GM12878 (cell line): ENCODE measurements at regions not wholly inside any gene's neighbourhood (a gene's known extent, or its start where the extent isn't known, plus 50 kb on each side); places are given as distances from the start of the nearest gene placed in this dataset.

Experiments
- ATAC-seq: fragments of 200-7000 bp; cut with Tn5 transposase; 3 replicates; pipeline ENCODE4 v1.9.1; 2020; ENCODE audit warnings: mild to moderate bottlenecking, moderate library complexity
- BruUV-seq: library from RNA; stranded (reverse); fragments of 400-500 nt; replicated peaks from 2 replicates; lab custom pipeline; 2021; lab: Mats Ljungman, UMichigan
- CTCF ChIA-PET: fragments of 300-600 bp; sonication (Branson Sonifier 250); formaldehyde crosslinking; extraction: SDS; loops from one replicate; lab custom pipeline; 2021; ENCODE audit warnings: inconsistent platforms; lab: Yijun Ruan, JAX
- POLR2A ChIA-PET: fragments of 350-600 bp; formaldehyde crosslinking; extraction: SDS; loops from one replicate; lab custom pipeline; 2021; ENCODE audit warnings: inconsistent platforms; lab: Charles Lee
- RAD21 ChIA-PET: fragments of 300-600 bp; sonication (Branson Sonifier 250); formaldehyde crosslinking; loops from one replicate; lab custom pipeline; 2023; ENCODE audit warnings: antibody characterized with exemption; ENCODE audit not compliant: unreplicated experiment; lab: Charles Lee
- SMC1A ChIA-PET: fragments of 300-600 bp; sonication (Branson Sonifier 250); formaldehyde crosslinking; loops from one replicate; lab custom pipeline; 2023; ENCODE audit not compliant: unreplicated experiment, uncharacterized antibody; lab: Charles Lee
- DNase-seq: peaks from one replicate; pipeline ENCODE4 v3.0.0-alpha.2; 2011; ENCODE audit warnings: low read depth, low spot score
- FAIRE-seq: peaks from 3 replicates; lab custom pipeline; 2011; peaks lifted over from hg19 to GRCh38; lab: Jason Lieb, UNC
- H2AFZ ChIP-seq: 2 replicates; pipeline ENCODE4 v1.6.0; 2011; ENCODE audit warnings: low read depth, low read length, control low read depth; ENCODE audit not compliant: control insufficient read depth
- H3K27ac ChIP-seq: 2 replicates; pipeline ENCODE4 v1.5.1; 2011; ENCODE audit warnings: control low read depth; ENCODE audit not compliant: control insufficient read depth, insufficient read depth
- H3K27me3 ChIP-seq, 2 experiments: replicated peaks in 1 of 2; 2 replicates each; pipeline versions ENCODE4 v1.6.0 to v1.6.1; 2011; ENCODE audit warnings: low read length in 1 of 2; ENCODE audit not compliant: control insufficient read depth in 2 of 2, insufficient read depth in 2 of 2
- H3K36me3 ChIP-seq, 2 experiments: 2 replicates each; pipeline ENCODE4 v1.5.1; 2011; ENCODE audit warnings: low read length in 1 of 2; ENCODE audit not compliant: control insufficient read depth in 2 of 2, insufficient read depth in 2 of 2
- H3K4me1 ChIP-seq: 2 replicates; pipeline ENCODE4 v1.6.1; 2011; ENCODE audit warnings: mild to moderate bottlenecking, low read length, moderate library complexity, mixed read lengths; ENCODE audit not compliant: control insufficient read depth, insufficient read depth
- H3K4me2 ChIP-seq: 2 replicates; pipeline ENCODE4 v1.6.0; 2011; ENCODE audit warnings: control low read depth; ENCODE audit not compliant: control insufficient read depth, insufficient read depth
- H3K4me3 ChIP-seq: fragments of 200-600 bp; sonication (generic); 2 replicates; pipeline ENCODE4 v1.5.1; 2016
- H3K79me2 ChIP-seq: 2 replicates; pipeline ENCODE4 v1.6.0; 2011; ENCODE audit warnings: low read length; ENCODE audit not compliant: control insufficient read depth, insufficient read depth
- H3K9ac ChIP-seq: 2 replicates; pipeline ENCODE4 v1.8.0; 2011; ENCODE audit warnings: low read length, control low read depth, mixed read lengths; ENCODE audit not compliant: control insufficient read depth, insufficient read depth
- H3K9me3 ChIP-seq: replicated peaks from 3 replicates; pipeline ENCODE4 v1.5.1; 2011; ENCODE audit warnings: mild to moderate bottlenecking, low read length; ENCODE audit not compliant: control insufficient read depth, insufficient read depth
- H4K20me1 ChIP-seq: 2 replicates; pipeline ENCODE4 v1.6.0; 2011; ENCODE audit not compliant: control insufficient read depth, insufficient read depth
- CREM ChIP-seq: IDR thresholded peaks from 2 replicates; pipeline ENCODE4 v1.6.1; 2014; ENCODE audit warnings: antibody characterized with exemption, low read depth
- CTCF ChIP-seq, 3 experiments: IDR thresholded peaks in 2 of 3; conservative IDR thresholded peaks in 1 of 3; 2 replicates each; pipeline ENCODE4 v1.5.1; 2011; ENCODE audit warnings: low read depth in 3 of 3, low read length in 3 of 3, mild to moderate bottlenecking in 3 of 3, control low read depth in 2 of 3, moderate library complexity in 2 of 3, inconsistent platforms in 1 of 3, mixed read lengths in 1 of 3; ENCODE audit not compliant: control insufficient read depth in 2 of 3, insufficient read depth in 1 of 3; ENCODE audit errors: extremely low read depth in 1 of 3
- FOXK2 ChIP-seq: fragments of 450-650 bp; IDR thresholded peaks from 2 replicates; pipeline ENCODE4 v1.6.1; 2017; ENCODE audit warnings: mild to moderate bottlenecking, moderate library complexity
- IKZF1 ChIP-seq: fragments of 450-650 bp; conservative IDR thresholded peaks from 2 replicates; pipeline ENCODE4 v1.6.1; 2017; ENCODE audit warnings: antibody characterized with exemption, mild to moderate bottlenecking
- NFXL1 ChIP-seq: fragments of 450-650 bp; IDR thresholded peaks from 2 replicates; pipeline ENCODE4 v1.6.1; 2017; ENCODE audit warnings: antibody characterized with exemption, mild to moderate bottlenecking, borderline replicate concordance
- POLR2AphosphoS5 ChIP-seq: IDR thresholded peaks from 2 replicates; pipeline ENCODE4 v1.6.1; 2011; ENCODE audit warnings: mild to moderate bottlenecking, low read length, inconsistent platforms
- POU2F2 ChIP-seq: IDR thresholded peaks from 3 replicates; pipeline ENCODE4 v1.6.1; 2011; ENCODE audit warnings: low read depth, mild to moderate bottlenecking, low read length, borderline replicate concordance
- RCOR1 ChIP-seq: conservative IDR thresholded peaks from 2 replicates; pipeline ENCODE4 v1.6.1; 2012; ENCODE audit warnings: low read depth, low read length, improper control_type of control experiment
- RFX5 ChIP-seq: IDR thresholded peaks from 2 replicates; pipeline ENCODE4 v1.6.1; 2011; ENCODE audit warnings: low read depth, low read length, improper control_type of control experiment
- SREBF2 ChIP-seq: IDR thresholded peaks from 2 replicates; pipeline ENCODE4 v1.6.1; 2012; ENCODE audit warnings: mild to moderate bottlenecking, low read length
- SRF ChIP-seq, 2 experiments: IDR thresholded peaks; 2 replicates each; pipeline ENCODE4 v1.6.1; 2011; ENCODE audit warnings: low read depth in 2 of 2, low read length in 2 of 2, mild to moderate bottlenecking in 1 of 2, moderate library complexity in 1 of 2
- ZBTB33 ChIP-seq: fragments of 450-650 bp; IDR thresholded peaks from 2 replicates; pipeline ENCODE4 v1.6.1; 2017; ENCODE audit warnings: mild to moderate bottlenecking
- WGBS: methylation state at CpG from one replicate; pipeline ENCODE4 v1.1.6; 2016; ENCODE audit warnings: low lambda C conversion rate; ENCODE audit not compliant: insufficient replicate concordance, insufficient coverage; ENCODE audit errors: missing lambda C conversion rate; 5-methylcytosine and 5-hydroxymethylcytosine counted together
- in situ Hi-C: fragments of 300-500 bp; cut with MboI; formaldehyde crosslinking; loops from 9 replicates; pipeline ENCODE4 v1.14.3; 2018; ENCODE audit warnings: mixed read lengths
- intact Hi-C: fragments of 100-400 bp; cut with micrococcal nuclease; formaldehyde crosslinking; loops from one replicate; pipeline ENCODE4 v1.14.2; 2022; ENCODE audit not compliant: unreplicated experiment

- H4K20me1 ChIP-seq, result no peaks in the 10 kb centered on the region
- H3K9ac ChIP-seq, result no peak overlapping the region
- H3K27me3 ChIP-seq, result no peaks in the 10 kb centered on the region
- 13% methylated on average over 3 of the region's 3 CpGs for WGBS
- intact Hi-C loops, result no loop called here
- H3K27ac ChIP-seq, result no peak overlapping the region
- H3K9me3 ChIP-seq, result no peaks in the 10 kb centered on the region
- no peak overlapping the region for H2AFZ ChIP-seq
- H3K4me2 ChIP-seq, result no peak overlapping the region
- no peak overlapping the region for H3K4me3 ChIP-seq
- no peak for ATAC-seq
- ChIA-PET RAD21 (no interaction called here), POLR2A (no interaction called here), SMC1A (no interaction called here), CTCF (no interaction called here)
- H3K36me3 ChIP-seq, result no peaks in the 10 kb centered on the region
- no peaks in the 10 kb centered on the region for H3K79me2 ChIP-seq
- in situ Hi-C loops, result no loop called here
- no TSS peak for BruUV-seq
- H3K4me1 ChIP-seq, result no peaks in the 10 kb centered on the region
- DNase-seq, result no peak
- TF ChIP-seq CTCF (IDR thresholded peaks at IDR 0.05 in 2 of 3, conservative IDR thresholded peaks at IDR 0.05 in 1 of 3; ENCODE audit: control insufficient read depth in 2 of 3, extremely low read depth in 1 of 3, insufficient read depth in 1 of 3, low read depth in 3 of 3, low read length in 3 of 3), result no peak
- no peak for TF ChIP-seq FOXK2
- no peak for TF ChIP-seq SREBF2
- no peak for TF ChIP-seq SRF (IDR thresholded peaks at IDR 0.05; ENCODE audit: low read depth in 2 of 2, low read length in 2 of 2)
- TF ChIP-seq RCOR1, result no peak
- no peak for TF ChIP-seq ZBTB33
- no peak for TF ChIP-seq POU2F2
- TF ChIP-seq RFX5, result no peak
- TF ChIP-seq POLR2AphosphoS5, result no peak
- no peak for TF ChIP-seq IKZF1
- TF ChIP-seq CREM, result no peak
- no peak for TF ChIP-seq NFXL1
- FAIRE-seq, result no peak
Observed at GRCh38 chr6:141211845-141212244, 920.9 kb upstream of the GJE1 start.
